Chondrocyte (in vitro differentiated cells): ENCODE measurements at regions not wholly inside any gene's neighbourhood (a gene's known extent, or its start where the extent isn't known, plus 50 kb on each side); places are given as distances from the start of the nearest gene placed in this dataset.

Source experiments
- DNase-seq: peaks from one replicate; pipeline ENCODE4 v3.0.0; 2021; ENCODE audit warnings: mixed read lengths, low spot score
- H3K27ac Mint-ChIP-seq: one replicate; pipeline ENCODE4 v1.8.0; 2021; ENCODE audit warnings: mild to moderate bottlenecking, moderate library complexity, mixed read lengths; ENCODE audit not compliant: unreplicated experiment
- H3K27me3 Mint-ChIP-seq: 2 replicates; pipeline ENCODE4 v1.8.0; 2021; ENCODE audit warnings: low read depth, mixed read lengths
- H3K36me3 Mint-ChIP-seq: 2 replicates; pipeline ENCODE4 v1.8.0; 2021; ENCODE audit warnings: low read depth, mixed read lengths
- H3K4me1 Mint-ChIP-seq: 2 replicates; pipeline ENCODE4 v1.8.0; 2021; ENCODE audit warnings: low read depth, mild to moderate bottlenecking, mixed read lengths
- H3K4me3 Mint-ChIP-seq: one replicate; pipeline ENCODE4 v1.8.0; 2021; ENCODE audit warnings: mild to moderate bottlenecking, moderate library complexity, mixed read lengths; ENCODE audit not compliant: unreplicated experiment
- H3K9me3 Mint-ChIP-seq: 2 replicates; pipeline ENCODE4 v1.8.0; 2021; ENCODE audit warnings: low read depth, mixed read lengths
- TF ChIP-seq, protein P1 (sequence below): fragments of 200-600 bp; sonication (generic); IDR thresholded peaks from 2 replicates; pipeline ENCODE4 v1.5.0; 2021; ENCODE audit warnings: antibody characterized with exemption, mild to moderate bottlenecking, moderate library complexity

- Mint-ChIP-seq H3K36me3 (no peaks in the 10 kb centered on the region), H3K27ac (no peak overlapping the region), H3K27me3 (no peaks in the 10 kb centered on the region), H3K4me3 (no peak overlapping the region), H3K9me3 (no peaks in the 10 kb centered on the region), H3K4me1 (no peaks in the 10 kb centered on the region)
- no peak for DNase-seq
- TF ChIP-seq, protein P1, sequence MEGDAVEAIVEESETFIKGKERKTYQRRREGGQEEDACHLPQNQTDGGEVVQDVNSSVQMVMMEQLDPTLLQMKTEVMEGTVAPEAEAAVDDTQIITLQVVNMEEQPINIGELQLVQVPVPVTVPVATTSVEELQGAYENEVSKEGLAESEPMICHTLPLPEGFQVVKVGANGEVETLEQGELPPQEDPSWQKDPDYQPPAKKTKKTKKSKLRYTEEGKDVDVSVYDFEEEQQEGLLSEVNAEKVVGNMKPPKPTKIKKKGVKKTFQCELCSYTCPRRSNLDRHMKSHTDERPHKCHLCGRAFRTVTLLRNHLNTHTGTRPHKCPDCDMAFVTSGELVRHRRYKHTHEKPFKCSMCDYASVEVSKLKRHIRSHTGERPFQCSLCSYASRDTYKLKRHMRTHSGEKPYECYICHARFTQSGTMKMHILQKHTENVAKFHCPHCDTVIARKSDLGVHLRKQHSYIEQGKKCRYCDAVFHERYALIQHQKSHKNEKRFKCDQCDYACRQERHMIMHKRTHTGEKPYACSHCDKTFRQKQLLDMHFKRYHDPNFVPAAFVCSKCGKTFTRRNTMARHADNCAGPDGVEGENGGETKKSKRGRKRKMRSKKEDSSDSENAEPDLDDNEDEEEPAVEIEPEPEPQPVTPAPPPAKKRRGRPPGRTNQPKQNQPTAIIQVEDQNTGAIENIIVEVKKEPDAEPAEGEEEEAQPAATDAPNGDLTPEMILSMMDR: no peak
Observed at GRCh38 chr10:128839701-128840100, 627.3 kb upstream of the MGMT start.

GRCh38 chr10:128843972-128844371 is 623.1 kb upstream of the MGMT start:
- no peaks in the 10 kb centered on the region for H3K4me1 Mint-ChIP-seq
- H3K9me3 Mint-ChIP-seq: no peaks in the 10 kb centered on the region
- TF ChIP-seq, protein P1: peak; percentile 30
- no peaks in the 10 kb centered on the region for H3K36me3 Mint-ChIP-seq
- no peak for DNase-seq
- no peaks in the 10 kb centered on the region for H3K27me3 Mint-ChIP-seq
- no peak overlapping the region for H3K27ac Mint-ChIP-seq
- H3K4me3 Mint-ChIP-seq: no peak overlapping the region

- no peaks in the 10 kb centered on the region for H3K9me3 Mint-ChIP-seq
- H3K27me3 Mint-ChIP-seq: no peaks in the 10 kb centered on the region
- H3K4me3 Mint-ChIP-seq: no peak overlapping the region
- H3K36me3 Mint-ChIP-seq: no peaks in the 10 kb centered on the region
- H3K27ac Mint-ChIP-seq: no peak overlapping the region
- TF ChIP-seq, protein P1: no peak
- DNase-seq: no peak
- no peaks in the 10 kb centered on the region for H3K4me1 Mint-ChIP-seq
Observed at GRCh38 chr10:128846927-128847326, 620.1 kb upstream of the MGMT start.

GRCh38 chr10:128848810-128849209 is 618.2 kb upstream of the MGMT start:
- TF ChIP-seq, protein P1: no peak
- Mint-ChIP-seq H3K27me3 (no peaks in the 10 kb centered on the region), H3K36me3 (no peaks in the 10 kb centered on the region), H3K4me3 (no peak overlapping the region), H3K27ac (no peak overlapping the region), H3K4me1 (no peaks in the 10 kb centered on the region), H3K9me3 (no peaks in the 10 kb centered on the region)
- no peak for DNase-seq

GRCh38 chr10:128850647-128851046 is 616.4 kb upstream of the MGMT start:
- no peak for DNase-seq
- H3K36me3 Mint-ChIP-seq: no peaks in the 10 kb centered on the region
- TF ChIP-seq, protein P1: no peak
- no peak overlapping the region for H3K4me3 Mint-ChIP-seq
- no peaks in the 10 kb centered on the region for H3K9me3 Mint-ChIP-seq
- no peaks in the 10 kb centered on the region for H3K27me3 Mint-ChIP-seq
- H3K4me1 Mint-ChIP-seq: peaks cover 9% of the 10 kb centered on the region
- no peak overlapping the region for H3K27ac Mint-ChIP-seq
